HepG2 (cell line): ENCODE measurements at regions not wholly inside any gene's neighbourhood (a gene's known extent, or its start where the extent isn't known, plus 50 kb on each side); places are given as distances from the start of the nearest gene placed in this dataset.

Source experiments
- ATAC-seq: fragments of 200-7000 bp; cut with Tn5 transposase; 3 replicates; pipeline ENCODE4 v1.9.1; 2020; ENCODE audit warnings: mild to moderate bottlenecking, moderate library complexity
- BruUV-seq: library from RNA; stranded (reverse); fragments of 400-500 nt; replicated peaks from 2 replicates; lab custom pipeline; 2021; lab: Mats Ljungman, UMichigan
- CTCF ChIA-PET: fragments of 300-600 bp; formaldehyde crosslinking; extraction: SDS; loops from one replicate; lab custom pipeline; 2021; ENCODE audit warnings: low total read pairs, inconsistent platforms, low intra/inter-chr PET ratio; lab: Yijun Ruan, JAX
- POLR2A ChIA-PET: fragments of 350-600 bp; sonication (Branson Sonifier 250); formaldehyde crosslinking; loops from one replicate; lab custom pipeline; 2020; ENCODE audit warnings: antibody characterized with exemption, inconsistent platforms; lab: Yijun Ruan, JAX
- DNase-seq: peaks from one replicate; pipeline ENCODE4 v3.0.0-alpha.2; 2015; ENCODE audit warnings: low spot score
- FAIRE-seq: peaks from 3 replicates; lab custom pipeline; 2011; peaks lifted over from hg19 to GRCh38; lab: Jason Lieb, UNC
- H2AFZ ChIP-seq: one replicate; pipeline ENCODE4 v1.6.1; 2011; ENCODE audit warnings: low read length, inconsistent platforms
- H3K27ac ChIP-seq: fragments of 300-600 bp; 3 replicates; pipeline ENCODE4 v1.8.0; 2011; ENCODE audit warnings: mixed run types, mild to moderate bottlenecking, mixed read lengths, low read length, inconsistent platforms; ENCODE audit not compliant: insufficient read depth; ENCODE audit errors: extremely low read length
- H3K27me3 ChIP-seq, 2 experiments: fragments of 200-600 bp in 1 of 2; 2 replicates in 1 of 2; 3 replicates in 1 of 2; pipeline versions ENCODE4 v1.6.0 to v1.8.0; 2011; ENCODE audit warnings: low read length in 2 of 2, mild to moderate bottlenecking in 2 of 2, moderate library complexity in 2 of 2, inconsistent platforms in 1 of 2; ENCODE audit not compliant: insufficient read depth in 2 of 2, control insufficient read depth in 1 of 2
- H3K36me3 ChIP-seq, 2 experiments: fragments of 200-600 bp in 1 of 2; replicated peaks in 1 of 2; 2 replicates in 1 of 2; 3 replicates in 1 of 2; pipeline versions ENCODE4 v1.5.1 to v1.8.0; 2011; ENCODE audit warnings: low read length in 2 of 2, inconsistent platforms in 1 of 2; ENCODE audit not compliant: insufficient read depth in 2 of 2, control insufficient read depth in 1 of 2
- H3K4me1 ChIP-seq: 2 replicates; pipeline ENCODE4 v1.5.1; 2012; ENCODE audit warnings: low read length, inconsistent platforms; ENCODE audit not compliant: insufficient read depth
- H3K4me2 ChIP-seq: 2 replicates; pipeline ENCODE4 v1.6.0; 2011; ENCODE audit warnings: low read depth, low read length, inconsistent platforms
- H3K4me3 ChIP-seq, 3 experiments: fragments of 200-600 bp in 1 of 3; sonication (generic), shearing (Covaris generic) in 1 of 3; replicated peaks in 1 of 3; 2 replicates each; pipeline ENCODE4 v1.5.1; 2011 to 2016; ENCODE audit warnings: low read length in 3 of 3, inconsistent platforms in 2 of 3, low read depth in 2 of 3, mild to moderate bottlenecking in 2 of 3, control low read depth in 1 of 3, mixed read lengths in 1 of 3; ENCODE audit not compliant: insufficient read depth in 1 of 3
- H3K79me2 ChIP-seq: one replicate; pipeline ENCODE4 v1.6.1; 2011; ENCODE audit warnings: low read length, inconsistent platforms; ENCODE audit not compliant: insufficient read depth
- H3K9ac ChIP-seq: 2 replicates; pipeline ENCODE4 v1.6.0; 2011; ENCODE audit warnings: mild to moderate bottlenecking, low read depth, low read length, inconsistent platforms; ENCODE audit not compliant: insufficient read depth
- H3K9me3 ChIP-seq: 2 replicates; pipeline ENCODE4 v1.5.1; 2012; ENCODE audit warnings: mild to moderate bottlenecking, low read length
- H4K20me1 ChIP-seq: 2 replicates; pipeline ENCODE4 v1.6.0; 2011; ENCODE audit warnings: inconsistent platforms, mild to moderate bottlenecking, low read length, moderate library complexity; ENCODE audit not compliant: insufficient read depth
- HDAC1 ChIP-seq: sonication (generic); formaldehyde crosslinking; IDR thresholded peaks from 2 replicates; pipeline ENCODE4 v1.5.1; 2020; ENCODE audit warnings: mild to moderate bottlenecking, missing genetic modification reagents
- MXI1 ChIP-seq: IDR thresholded peaks from 3 replicates; pipeline ENCODE4 v1.6.1; 2012; ENCODE audit warnings: low read depth, low read length, inconsistent platforms, borderline replicate concordance
- NBN ChIP-seq: fragments of 450-650 bp; conservative IDR thresholded peaks from 2 replicates; pipeline ENCODE4 v1.6.1; 2017
- NCOA5 ChIP-seq: sonication (generic); formaldehyde crosslinking; IDR thresholded peaks from 2 replicates; pipeline ENCODE4 v1.4.0; 2020; ENCODE audit warnings: missing genetic modification reagents
- ZFP37 ChIP-seq: sonication (generic); formaldehyde crosslinking; IDR thresholded peaks from 2 replicates; pipeline ENCODE4 v1.4.0; 2020; ENCODE audit warnings: missing genetic modification reagents, borderline replicate concordance
- ZKSCAN1 ChIP-seq: fragments of 150-350 bp; IDR thresholded peaks from 2 replicates; pipeline ENCODE4 v1.6.1; 2014; ENCODE audit warnings: low read length
- ZNF546 ChIP-seq: sonication (generic); formaldehyde crosslinking; conservative IDR thresholded peaks from 2 replicates; pipeline ENCODE4 v1.8.1; 2023; ENCODE audit warnings: mild to moderate bottlenecking, missing genetic modification reagents
- ZNF7 ChIP-seq: IDR thresholded peaks from 2 replicates; pipeline ENCODE4 v1.6.1; 2016; ENCODE audit warnings: missing biosample characterization, missing genetic modification reagents
- WGBS: methylation state at CpG from one replicate; pipeline ENCODE4 v1.1.6; 2017; ENCODE audit warnings: low lambda C conversion rate; 5-methylcytosine and 5-hydroxymethylcytosine counted together
- in situ Hi-C: cut with HindIII; loops from 2 replicates; pipeline ENCODE4 v1.10.0; 2017; ENCODE audit warnings: low pct_unique_long_range_greater_than_20kb; ENCODE audit not compliant: extremely low pct_ligation_motif_present
- intact Hi-C: fragments of 100-400 bp; cut with micrococcal nuclease; formaldehyde crosslinking; loops from one replicate; pipeline ENCODE4 v1.10.0; 2022; ENCODE audit not compliant: unreplicated experiment
- TF ChIP-seq, protein P1 (sequence below): sonication (generic); formaldehyde crosslinking; IDR thresholded peaks from 2 replicates; pipeline ENCODE4 v1.8.0; 2022; ENCODE audit warnings: low read depth, missing genetic modification reagents
- TF ChIP-seq, protein P2 (sequence below), 2 experiments: sonication (generic) in 1 of 2; formaldehyde crosslinking in 1 of 2; IDR thresholded peaks; 2 replicates each; pipeline versions ENCODE4 v1.4.0 to v1.6.1; 2016 to 2020; ENCODE audit warnings: borderline replicate concordance in 1 of 2, low read depth in 1 of 2, mild to moderate bottlenecking in 1 of 2, missing genetic modification reagents in 1 of 2
- TF ChIP-seq, protein P3 (sequence below): sonication (generic); formaldehyde crosslinking; conservative IDR thresholded peaks from 2 replicates; pipeline ENCODE4 v1.4.0; 2020; ENCODE audit warnings: missing genetic modification reagents
- TF ChIP-seq, protein P4 (sequence below): sonication (generic); formaldehyde crosslinking; IDR thresholded peaks from 2 replicates; pipeline ENCODE4 v1.5.1; 2020; ENCODE audit warnings: missing genetic modification reagents, mild to moderate bottlenecking, borderline replicate concordance
- TF ChIP-seq, protein P5 (sequence below): sonication (generic); formaldehyde crosslinking; conservative IDR thresholded peaks from 2 replicates; pipeline ENCODE4 v1.8.0; 2022; ENCODE audit warnings: missing genetic modification reagents

DNA sequence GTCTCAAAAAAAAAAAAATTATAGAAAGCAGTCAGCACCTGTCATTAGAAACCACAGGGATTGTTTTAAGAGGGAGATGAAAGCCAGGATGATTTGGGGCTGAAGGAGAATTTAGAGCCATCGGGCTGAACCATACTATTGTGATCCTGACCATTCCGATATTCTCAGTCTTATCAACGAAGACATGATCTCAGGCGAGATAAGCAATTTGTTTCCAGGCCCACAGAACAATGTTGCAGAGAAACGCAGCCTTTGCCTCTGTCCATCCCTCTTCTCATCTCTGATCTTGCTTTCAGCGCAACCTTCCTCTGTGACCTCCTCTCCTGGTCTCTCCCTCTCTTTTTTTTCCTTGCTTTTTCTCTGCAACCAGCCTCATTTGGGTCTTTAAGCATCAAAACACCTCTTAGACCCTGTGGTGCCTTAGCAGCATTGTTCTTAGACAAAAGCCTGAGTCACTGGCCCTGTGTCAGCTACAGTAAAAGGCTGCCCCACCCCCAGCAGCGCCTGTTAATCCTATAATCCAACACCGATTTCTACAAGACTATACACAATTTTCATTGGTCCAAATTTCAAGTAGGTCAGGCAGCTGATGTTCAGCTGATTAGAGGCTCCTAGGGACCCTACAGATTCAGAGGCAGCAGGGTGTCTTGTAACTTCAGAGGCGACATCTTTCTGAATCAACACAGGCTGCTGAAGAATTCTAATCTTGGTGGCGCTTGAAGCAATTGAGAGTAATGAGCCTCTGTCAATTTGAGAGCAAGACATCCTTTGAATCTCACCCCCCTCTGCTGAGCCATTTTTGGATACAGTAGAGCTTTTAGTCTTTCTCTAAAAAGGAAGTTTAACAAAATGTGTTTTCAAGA, 206.0 kb downstream of the NCK2 start:
- Histone ChIP-seq H3K9ac (no peak overlapping the region), H3K36me3 (no peaks in the 10 kb centered on the region), H3K4me2 (no peak overlapping the region), H3K79me2 (no peaks in the 10 kb centered on the region), H4K20me1 (no peaks in the 10 kb centered on the region), H3K27me3 (peaks cover 3 to 44% of the 10 kb centered on the region in 2 experiments; a peak in 3 of 5 replicates), H2AFZ (no peak overlapping the region), H3K4me3 (no peak overlapping the region), H3K4me1 (no peaks in the 10 kb centered on the region), H3K9me3 (no peaks in the 10 kb centered on the region), H3K27ac (no peak overlapping the region)
- intact Hi-C loops, result no loop called here
- CTCF ChIA-PET, result no interaction called here
- FAIRE-seq, result no peak
- 33% methylated on average over 10 of the region's 10 CpGs for WGBS
- BruUV-seq, result no TSS peak
- in situ Hi-C loops, result no loop called here
- ATAC-seq, result no peak
- no peak for DNase-seq
- POLR2A ChIA-PET, result no interaction called here
- TF ChIP-seq, protein P1, sequence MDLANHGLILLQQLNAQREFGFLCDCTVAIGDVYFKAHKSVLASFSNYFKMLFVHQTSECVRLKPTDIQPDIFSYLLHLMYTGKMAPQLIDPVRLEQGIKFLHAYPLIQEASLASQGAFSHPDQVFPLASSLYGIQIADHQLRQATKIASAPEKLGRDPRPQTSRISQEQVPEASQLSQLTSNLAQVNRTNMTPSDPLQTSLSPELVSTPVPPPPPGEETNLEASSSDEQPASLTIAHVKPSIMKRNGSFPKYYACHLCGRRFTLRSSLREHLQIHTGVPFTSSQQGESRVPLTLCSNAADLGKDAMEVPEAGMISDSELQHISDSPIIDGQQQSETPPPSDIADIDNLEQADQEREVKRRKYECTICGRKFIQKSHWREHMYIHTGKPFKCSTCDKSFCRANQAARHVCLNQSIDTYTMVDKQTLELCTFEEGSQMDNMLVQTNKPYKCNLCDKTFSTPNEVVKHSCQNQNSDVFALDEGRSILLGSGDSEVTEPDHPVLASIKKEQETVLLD (CRISPR knock-in tag), result no peak
- TF ChIP-seq, protein P2, sequence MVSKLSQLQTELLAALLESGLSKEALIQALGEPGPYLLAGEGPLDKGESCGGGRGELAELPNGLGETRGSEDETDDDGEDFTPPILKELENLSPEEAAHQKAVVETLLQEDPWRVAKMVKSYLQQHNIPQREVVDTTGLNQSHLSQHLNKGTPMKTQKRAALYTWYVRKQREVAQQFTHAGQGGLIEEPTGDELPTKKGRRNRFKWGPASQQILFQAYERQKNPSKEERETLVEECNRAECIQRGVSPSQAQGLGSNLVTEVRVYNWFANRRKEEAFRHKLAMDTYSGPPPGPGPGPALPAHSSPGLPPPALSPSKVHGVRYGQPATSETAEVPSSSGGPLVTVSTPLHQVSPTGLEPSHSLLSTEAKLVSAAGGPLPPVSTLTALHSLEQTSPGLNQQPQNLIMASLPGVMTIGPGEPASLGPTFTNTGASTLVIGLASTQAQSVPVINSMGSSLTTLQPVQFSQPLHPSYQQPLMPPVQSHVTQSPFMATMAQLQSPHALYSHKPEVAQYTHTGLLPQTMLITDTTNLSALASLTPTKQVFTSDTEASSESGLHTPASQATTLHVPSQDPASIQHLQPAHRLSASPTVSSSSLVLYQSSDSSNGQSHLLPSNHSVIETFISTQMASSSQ (IDR thresholded peaks at IDR 0.05; ENCODE audit: low read depth), result no peak
- TF ChIP-seq, protein P2 (CRISPR knock-in tag; IDR thresholded peaks at IDR 0.05; ENCODE audit: borderline replicate concordance), result no peak
- TF ChIP-seq, protein P3, sequence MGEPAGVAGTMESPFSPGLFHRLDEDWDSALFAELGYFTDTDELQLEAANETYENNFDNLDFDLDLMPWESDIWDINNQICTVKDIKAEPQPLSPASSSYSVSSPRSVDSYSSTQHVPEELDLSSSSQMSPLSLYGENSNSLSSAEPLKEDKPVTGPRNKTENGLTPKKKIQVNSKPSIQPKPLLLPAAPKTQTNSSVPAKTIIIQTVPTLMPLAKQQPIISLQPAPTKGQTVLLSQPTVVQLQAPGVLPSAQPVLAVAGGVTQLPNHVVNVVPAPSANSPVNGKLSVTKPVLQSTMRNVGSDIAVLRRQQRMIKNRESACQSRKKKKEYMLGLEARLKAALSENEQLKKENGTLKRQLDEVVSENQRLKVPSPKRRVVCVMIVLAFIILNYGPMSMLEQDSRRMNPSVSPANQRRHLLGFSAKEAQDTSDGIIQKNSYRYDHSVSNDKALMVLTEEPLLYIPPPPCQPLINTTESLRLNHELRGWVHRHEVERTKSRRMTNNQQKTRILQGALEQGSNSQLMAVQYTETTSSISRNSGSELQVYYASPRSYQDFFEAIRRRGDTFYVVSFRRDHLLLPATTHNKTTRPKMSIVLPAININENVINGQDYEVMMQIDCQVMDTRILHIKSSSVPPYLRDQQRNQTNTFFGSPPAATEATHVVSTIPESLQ (CRISPR knock-in tag), result no peak
- TF ChIP-seq ZNF546 (CRISPR knock-in tag) (no peak), ZFP37 (CRISPR knock-in tag) (no peak), NCOA5 (CRISPR knock-in tag) (no peak), ZKSCAN1 (no peak), MXI1 (no peak), ZNF7 (CRISPR knock-in tag) (no peak), HDAC1 (CRISPR knock-in tag) (no peak), NBN (no peak)
- TF ChIP-seq, protein P4, sequence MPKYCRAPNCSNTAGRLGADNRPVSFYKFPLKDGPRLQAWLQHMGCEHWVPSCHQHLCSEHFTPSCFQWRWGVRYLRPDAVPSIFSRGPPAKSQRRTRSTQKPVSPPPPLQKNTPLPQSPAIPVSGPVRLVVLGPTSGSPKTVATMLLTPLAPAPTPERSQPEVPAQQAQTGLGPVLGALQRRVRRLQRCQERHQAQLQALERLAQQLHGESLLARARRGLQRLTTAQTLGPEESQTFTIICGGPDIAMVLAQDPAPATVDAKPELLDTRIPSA (CRISPR knock-in tag), result no peak
- TF ChIP-seq, protein P5, sequence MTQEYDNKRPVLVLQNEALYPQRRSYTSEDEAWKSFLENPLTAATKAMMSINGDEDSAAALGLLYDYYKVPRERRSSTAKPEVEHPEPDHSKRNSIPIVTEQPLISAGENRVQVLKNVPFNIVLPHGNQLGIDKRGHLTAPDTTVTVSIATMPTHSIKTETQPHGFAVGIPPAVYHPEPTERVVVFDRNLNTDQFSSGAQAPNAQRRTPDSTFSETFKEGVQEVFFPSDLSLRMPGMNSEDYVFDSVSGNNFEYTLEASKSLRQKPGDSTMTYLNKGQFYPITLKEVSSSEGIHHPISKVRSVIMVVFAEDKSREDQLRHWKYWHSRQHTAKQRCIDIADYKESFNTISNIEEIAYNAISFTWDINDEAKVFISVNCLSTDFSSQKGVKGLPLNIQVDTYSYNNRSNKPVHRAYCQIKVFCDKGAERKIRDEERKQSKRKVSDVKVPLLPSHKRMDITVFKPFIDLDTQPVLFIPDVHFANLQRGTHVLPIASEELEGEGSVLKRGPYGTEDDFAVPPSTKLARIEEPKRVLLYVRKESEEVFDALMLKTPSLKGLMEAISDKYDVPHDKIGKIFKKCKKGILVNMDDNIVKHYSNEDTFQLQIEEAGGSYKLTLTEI (CRISPR knock-in tag), result no peak
